GM18517 (cell line): ENCODE measurements at regions not wholly inside any gene's neighbourhood (a gene's known extent, or its start where the extent isn't known, plus 50 kb on each side); places are given as distances from the start of the nearest gene placed in this dataset.
"Not testable (repeated sequence)": the region's sequence is repeated elsewhere in the genome, so short reads cannot be mapped to it uniquely, and the experiment has no call there.

Source experiments
- ATAC-seq: cut with Tn5 transposase; IDR thresholded peaks from one replicate; pipeline ENCODE4 v1.9.1; 2021; ENCODE audit warnings: mild to moderate bottlenecking, moderate library complexity; ENCODE audit not compliant: unreplicated experiment

DNA sequence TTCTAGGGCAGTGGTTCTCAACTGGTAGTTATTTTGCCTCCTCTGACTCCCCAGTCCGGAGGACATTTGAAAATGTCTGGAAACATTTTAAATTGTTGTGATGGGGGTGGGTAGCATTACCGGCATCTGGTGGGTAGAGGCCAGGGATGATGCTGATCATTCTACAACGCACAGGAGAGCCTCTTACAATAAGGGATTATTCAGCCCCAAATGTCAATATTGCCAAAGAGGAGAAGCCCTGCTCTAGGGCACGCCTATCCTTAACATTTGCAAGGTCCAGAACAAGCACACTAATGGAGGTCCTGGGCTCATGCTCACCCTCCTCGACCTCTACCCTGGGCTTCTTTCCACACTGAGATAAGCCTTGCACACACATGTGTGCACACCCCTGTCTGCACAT lies 106.4 kb downstream of the MINAR1 start:
- no peak for ATAC-seq

DNA sequence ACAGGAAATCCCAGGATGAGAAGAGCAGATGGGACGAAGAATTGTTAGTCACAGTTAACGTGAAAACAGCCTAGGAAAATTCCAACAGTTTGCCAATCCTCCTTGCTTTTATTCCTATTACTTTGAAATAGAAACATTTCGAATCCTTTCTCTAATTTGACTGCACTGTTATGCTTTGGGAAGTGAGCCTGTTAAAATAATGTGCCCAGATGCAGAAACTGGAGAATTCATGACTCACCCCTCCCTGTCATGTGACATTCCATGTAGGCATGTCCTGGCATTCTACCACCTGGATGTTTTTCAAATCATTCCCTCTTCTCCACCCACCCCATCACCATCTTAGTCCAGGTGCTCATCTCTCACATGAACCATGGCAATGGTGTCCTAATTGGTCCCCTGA lies 107.3 kb downstream of the MINAR1 start:
- ATAC-seq = no peak

DNA sequence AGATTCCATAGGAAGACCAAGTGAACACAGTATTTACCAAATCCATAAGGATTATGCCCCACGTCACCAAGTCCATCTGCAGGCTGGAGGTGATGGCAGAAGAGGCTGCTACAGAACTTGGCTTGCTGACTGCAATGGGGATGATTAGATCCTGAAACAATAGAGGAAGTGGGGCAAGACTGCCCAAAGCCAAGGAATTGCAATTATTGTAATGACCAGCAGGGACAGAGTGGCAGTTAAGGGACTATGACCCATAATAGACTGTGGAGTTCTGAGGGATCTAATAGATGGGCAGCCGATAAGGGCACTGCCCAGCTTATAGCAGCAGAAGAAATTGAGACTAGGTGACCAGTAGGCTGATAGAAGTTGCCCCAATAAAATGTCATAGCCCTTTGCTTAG lies 108.4 kb downstream of the MINAR1 start:
- no peak for ATAC-seq

DNA sequence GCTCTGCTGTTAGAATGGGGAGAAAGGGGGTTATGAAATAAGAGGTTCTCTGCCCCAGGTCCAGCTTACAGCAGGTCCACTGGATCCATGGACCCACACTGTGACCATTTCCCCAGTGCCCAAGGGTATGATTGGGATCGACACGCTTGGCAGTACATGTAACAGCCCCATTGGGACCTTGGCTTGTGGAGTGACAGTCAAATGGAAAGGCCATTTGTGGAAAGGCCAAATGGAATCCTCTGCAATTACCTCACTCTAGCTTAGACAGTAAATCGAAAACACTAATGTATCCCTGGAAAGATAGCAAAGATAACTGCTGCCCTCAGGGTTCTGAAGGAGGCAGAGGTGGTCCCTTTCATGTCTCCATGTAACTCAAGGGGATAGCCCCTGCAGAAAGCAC lies 109.1 kb downstream of the MINAR1 start:
- ATAC-seq = no peak

DNA sequence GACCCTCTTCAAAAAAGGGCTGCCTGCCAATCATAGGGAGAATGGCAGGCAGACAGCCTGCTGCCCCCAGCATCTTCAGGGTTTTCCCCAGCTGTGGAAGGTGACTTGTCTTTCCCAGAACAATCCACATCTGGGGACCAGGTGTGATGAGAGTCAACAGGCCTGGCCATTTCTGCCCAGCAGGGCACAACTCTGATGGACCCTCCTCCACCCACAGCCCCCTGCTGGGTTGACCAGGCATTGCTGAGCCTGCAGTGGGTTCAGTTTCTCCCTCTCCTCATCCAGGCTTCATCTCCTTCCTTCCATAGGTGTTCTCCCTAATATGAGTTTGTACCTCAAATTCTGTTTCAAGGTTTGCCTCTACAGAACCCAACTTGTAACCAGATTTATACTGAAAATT lies 111.0 kb downstream of the MINAR1 start:
- ATAC-seq = no peak

DNA sequence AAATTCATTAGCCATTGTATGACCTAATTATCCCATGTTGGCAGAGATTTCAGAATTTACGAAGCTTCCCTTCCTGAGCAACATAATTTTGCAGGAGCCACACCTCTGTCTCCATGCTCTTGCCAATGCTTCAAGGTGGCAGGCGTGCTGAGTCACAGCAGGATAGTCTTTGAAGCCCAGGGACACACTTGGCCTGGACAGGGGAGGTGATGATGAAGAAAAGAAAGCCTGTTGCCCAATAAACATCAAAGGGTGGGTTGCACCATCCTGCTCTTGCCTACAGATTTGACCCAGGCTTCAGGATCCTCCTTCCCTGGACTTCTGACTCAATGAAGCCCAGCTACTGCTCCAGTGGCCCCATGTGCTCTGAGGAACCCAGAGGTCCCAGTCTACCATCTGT lies 117.1 kb downstream of the MINAR1 start:
- no peak for ATAC-seq

DNA sequence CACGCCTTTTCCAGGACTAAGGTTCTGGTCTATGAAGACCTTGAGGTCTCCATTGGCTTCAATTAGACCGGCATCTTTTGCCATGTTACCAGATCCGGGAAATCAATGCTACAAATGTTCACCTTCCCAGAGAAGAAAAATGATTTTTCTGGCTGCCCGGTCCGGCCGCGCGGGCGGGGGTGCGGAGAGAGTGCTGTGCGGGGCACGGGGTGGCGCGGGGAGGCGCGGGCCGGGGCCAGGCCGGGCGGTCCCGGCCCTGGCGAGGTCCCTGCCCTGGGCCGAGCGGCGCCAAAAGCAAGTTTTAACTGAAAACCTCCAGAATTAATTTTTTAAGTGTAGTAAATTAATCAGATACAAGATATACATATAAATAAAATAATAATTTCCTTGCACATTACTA lies 128.2 kb downstream of the MINAR1 start:
- ATAC-seq = no peak

DNA sequence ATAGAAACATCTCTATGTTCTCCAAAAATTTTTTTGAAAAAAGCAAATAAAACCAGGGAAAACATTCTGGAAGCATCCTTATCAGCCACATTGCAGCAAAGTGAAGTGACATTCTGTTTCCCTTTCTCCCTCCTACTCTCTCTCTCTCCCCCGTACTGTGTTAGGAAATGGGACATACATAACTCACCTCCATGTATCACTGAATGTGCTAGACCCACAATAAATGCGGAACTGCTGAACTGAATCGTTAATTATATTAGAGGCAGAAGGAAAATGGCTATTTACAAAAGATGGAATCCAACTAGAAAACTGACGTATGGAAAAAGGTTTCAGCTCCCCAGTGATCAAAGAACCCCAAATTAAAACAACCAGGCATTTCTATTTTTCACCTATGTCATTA lies 129.8 kb downstream of the MINAR1 start:
- no peak for ATAC-seq

DNA sequence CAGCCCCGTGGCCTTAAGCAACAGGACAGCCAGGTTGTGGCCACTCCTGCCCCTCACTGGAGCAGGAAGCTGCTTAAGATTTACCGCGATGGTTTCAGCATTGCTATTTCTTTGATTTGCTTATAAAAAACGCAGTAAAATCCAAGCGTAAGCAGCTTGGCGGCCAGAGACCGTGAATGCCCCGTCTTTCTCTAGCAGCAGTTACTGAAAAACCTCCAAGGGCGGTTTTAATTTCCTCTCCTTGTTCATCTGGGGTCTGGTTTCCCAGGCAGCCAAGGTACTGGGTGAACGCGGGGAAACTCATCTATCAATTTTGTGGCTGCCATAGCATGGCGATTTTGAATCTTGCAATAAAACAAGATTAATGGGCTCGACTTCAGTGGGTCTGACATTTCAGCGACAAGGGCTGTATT lies 130.3 kb downstream of the MINAR1 start:
- no peak for ATAC-seq

DNA sequence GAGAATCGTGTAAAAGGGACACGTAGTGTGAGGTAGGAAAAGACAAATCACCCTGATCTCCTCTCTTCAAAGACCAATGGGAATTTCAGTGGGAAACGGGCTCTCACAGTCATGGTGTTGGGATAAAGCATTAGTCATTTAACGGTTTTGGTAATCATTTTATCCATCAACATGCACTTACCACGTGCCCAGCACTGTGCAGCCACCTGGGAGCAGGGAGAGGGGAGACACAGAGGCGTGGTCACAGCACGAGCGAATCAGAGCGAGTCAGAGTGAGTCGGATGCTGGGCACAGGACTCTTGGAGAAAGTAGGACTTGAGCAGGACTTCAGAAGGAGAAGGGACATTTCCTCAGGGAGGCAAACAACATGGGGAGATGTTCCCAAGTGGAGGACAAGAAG lies 130.8 kb downstream of the MINAR1 start:
- no peak for ATAC-seq

DNA sequence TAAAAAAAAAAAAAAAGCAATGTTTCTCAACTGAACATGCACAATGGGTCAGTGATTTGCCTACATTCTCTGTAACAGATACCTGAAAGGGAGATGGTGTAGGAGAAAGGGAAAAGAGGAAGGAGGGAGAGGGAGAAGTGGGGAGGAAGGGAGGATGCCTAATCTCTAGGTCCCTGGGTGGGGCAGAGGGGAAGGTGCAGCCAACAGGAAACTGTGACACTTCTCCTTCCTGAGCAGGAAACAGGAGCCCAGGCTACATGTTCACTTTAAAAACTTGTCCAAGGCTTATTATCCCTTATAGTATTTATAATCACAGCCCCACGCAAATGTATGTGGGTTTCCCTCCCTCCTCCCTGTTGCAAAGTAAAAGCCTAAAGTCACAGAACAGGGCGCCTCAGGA lies 137.9 kb downstream of the MINAR1 start:
- ATAC-seq = no peak

DNA sequence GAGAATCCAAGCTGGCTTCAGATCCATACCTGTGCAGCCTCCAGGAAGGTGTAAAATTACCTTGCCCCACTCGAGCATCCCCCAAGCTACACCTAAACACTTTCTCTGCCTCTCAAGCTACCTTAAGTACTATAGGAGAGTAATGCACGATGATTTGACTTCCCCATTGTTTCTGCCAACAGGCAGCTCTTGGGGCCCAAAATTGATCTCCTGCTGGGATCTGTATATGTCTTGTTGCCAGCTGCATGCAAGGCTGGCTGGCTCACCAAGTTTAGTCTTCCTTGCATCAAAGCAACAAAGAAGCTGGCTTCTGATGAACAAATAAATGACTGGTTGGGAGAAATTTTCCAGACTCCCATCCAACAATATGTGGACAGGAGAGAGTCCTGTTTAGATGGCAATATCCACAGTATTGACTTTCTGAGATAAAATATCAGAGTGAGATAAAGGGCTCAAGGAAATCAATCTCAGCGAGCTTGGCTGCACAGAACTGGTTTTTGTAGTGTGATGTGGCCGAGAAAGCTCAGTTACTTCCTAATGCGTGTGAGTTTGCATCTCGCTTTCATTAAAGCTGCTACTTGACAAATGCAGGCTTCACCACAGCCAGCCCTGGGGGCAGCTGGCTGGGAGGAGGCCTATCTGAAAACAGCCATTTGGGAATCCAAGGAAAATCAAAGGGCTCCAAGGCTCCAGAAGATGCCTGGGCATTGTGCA lies 140.7 kb downstream of the MINAR1 start:
- no peak for ATAC-seq

DNA sequence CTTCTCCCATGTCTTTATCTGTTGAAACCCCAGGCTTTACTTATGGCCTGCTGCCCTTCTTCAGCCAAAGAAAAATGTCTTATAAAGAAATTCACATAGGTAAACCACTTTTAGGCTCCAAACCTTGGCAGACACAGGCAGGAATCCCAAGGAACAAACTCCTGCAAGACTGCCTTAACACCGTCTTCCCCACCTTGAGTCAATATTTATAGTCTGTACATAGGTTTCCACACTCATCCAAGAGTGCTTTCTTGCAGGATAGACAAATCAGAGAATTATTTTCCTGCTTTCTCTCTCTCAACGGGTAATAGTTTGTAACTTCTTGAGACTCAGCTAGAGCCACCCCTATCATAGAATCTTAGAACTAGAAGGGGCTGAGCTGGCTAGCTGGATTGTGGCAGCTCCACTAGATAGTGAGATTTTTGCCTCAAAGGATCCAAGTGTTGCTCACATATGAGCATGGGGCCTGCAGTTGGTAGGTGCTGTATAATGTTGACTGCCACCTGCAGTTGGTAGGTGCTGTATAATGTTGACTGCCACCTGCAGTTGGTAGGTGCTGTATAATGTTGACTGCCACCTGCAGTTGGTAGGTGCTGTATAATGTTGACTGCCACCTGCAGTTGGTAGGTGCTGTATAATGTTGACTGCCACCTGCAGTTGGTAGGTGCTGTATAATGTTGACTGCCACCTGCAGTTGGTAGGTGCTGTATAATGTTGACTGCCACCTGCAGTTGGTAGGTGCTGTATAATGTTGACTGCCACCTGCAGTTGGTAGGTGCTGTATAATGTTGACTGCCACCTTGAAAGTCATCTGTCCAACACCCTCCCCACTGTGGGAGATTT lies 142.5 kb downstream of the MINAR1 start:
- ATAC-seq = not testable (repeated sequence)

DNA sequence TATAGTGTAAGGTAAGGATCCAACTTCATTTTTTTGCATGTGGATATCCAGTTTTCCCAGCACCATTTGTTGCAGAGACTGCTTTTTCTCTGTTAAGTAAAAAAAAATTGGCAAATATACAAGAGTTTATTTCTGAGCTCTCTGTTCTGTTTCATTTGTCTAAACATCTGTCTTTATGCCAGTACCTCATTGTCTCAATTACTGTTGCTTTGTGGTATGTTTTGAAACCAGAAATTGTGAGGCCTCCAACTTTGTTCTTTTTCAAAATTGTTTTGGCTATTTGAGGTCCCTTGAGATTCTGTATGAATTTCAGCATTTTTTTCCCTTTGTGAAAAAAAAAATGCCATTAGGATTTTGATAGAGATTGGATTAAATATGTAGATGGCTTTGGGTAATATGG lies 150.5 kb downstream of the MINAR1 start:
- ATAC-seq = no peak

DNA sequence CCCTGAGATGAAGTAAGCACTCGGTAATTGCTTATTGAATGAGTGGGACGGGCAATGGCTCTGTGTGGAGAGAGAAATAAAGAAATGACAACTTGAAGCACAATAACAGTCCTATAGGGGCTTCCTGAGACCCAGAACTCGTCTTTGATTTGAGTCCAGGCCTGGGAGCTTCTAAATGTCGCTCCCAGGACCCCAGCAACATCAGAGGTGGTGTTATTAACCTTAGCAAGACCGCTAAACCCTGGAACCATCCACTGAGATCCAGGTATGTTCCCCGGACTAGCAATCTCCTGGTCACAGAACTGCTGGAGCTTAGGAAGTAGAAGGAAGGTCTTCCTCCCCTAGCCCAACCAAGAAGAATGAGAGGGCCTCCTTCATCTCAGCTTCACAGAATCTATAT lies 160.0 kb downstream of the MINAR1 start:
- no peak for ATAC-seq

DNA sequence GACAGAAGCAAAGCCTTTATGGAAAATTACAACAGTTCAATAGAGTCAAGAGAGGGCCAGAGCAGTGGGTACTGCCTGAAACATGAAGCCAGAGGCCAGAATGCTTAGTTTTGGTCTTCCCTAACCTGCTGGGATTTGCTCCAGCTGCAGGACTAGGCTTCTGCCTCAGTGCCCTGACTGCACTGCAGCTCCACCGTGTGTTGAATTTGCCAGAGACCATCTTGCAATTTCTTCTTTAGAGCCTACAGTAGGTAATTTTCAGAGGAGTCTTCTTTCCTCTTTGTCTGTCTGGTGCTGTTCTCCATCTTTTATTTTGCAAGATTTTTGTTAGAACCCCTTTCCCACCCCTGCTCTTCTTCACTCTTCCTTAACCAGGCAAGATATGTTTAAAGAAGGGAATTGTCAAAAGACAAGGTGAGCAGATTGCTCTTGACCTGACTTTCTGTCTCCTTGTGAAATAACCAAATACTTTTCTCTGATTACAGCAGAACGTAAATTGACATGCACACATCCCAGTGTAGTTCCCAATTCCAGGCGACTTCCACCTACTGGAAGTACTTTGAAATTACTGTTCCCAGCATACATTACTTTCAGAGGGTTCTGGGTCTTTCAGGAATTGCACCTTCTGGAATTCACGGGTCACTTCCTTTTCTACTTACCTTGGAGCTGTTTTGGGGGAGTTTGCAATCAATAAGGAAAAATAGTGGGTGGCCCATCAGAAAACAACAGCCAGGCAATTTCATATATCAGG lies 161.2 kb downstream of the MINAR1 start:
- no peak for ATAC-seq

DNA sequence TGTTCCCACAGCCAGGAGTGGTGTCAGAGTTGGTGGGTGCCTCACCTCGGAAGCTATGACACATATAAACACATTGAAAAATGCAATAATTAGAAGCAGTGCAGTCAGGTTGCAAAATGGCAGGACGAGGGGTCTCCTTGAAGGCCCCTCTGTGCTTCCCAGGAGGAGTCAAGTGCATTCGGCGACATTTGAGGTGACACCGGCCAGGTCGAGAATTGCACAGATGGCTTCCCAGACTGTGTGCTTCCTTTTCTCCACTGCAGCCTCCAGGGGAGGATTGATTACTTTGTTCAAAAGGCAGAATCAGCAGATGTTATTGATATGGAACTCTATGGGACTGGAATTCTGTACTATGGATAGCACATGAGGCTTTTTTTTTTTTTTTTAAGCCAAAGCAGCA lies 163.2 kb downstream of the MINAR1 start:
- ATAC-seq = no peak

DNA sequence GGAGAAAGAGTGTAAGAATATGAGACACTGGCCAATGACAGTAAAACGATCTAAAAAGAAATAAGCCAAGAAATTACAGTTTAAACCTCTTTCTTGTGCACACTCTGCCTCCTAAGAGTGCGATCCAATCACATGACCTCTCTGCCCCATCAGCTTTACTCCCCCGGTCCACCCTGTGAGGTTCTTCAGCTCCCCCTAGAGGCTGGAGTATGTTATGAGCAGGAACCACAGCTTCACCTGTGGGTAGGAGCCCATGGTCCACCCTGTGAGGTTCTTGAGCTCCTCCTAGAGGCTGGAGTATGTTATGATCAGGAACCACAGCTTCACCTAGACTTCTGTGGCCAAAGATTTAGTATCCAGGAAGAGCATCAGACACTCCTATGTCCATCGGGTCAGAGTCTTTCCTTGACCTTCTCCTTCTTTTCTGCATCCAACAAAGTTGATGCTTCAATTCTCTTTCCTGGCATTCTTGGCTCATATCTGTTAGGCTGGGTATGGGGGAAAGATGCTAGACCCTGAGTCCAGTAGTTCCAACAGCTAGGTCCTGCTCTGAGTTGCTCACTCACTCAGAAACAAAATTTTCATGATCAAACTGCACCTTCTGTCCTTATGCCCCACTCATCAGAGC lies 164.0 kb downstream of the MINAR1 start:
- peak; percentile 94 for ATAC-seq

DNA sequence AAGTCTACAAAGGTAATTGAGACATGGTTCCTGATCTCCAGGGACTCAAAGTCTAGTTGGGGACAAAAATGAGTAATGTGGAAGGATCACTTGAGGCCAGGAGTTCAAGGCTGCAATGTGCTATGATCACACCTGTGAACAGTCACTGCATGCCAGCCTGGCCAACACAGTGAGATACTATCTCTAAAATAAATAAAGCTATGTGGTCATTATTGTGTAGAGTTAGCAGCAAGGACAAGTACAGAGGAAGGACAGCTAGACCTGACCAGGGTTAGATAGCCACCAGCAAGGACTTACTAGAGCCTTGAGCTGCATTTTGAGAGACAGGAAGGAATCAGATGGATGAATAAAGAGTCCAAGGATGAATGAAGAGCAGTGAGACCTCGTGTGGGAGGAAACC lies 166.5 kb downstream of the MINAR1 start:
- no peak for ATAC-seq

DNA sequence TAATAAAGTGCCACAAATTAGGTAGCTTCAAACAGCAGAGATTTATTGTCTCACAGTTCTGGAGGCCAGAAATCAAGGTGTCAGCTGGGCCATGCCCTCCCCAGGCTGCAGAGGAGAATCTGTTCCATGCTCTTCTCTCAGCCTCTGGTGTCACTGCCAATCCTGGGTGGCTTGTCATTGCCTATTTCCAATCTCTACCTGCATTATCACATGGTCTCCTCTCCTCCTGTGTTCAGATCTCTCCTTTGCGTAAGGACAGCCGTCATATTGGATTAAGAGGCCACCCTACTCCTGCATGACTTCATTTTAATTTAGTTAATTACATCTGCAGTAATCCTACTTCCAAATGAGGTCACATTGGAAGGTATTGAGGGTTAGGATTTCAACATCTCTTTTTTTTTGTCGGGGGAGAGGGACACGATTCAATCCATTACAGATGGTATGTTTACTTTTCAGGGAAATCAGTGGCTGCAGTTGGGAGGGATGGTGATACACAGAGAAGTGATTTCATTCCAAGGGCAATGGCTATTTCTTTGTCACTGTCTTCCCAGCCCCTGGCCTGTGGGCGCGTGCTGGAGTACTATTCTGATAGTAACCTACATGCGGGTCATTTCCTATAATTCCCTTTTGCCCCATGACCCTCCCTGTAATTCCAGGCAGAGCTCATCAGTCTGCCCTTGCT lies 169.4 kb downstream of the MINAR1 start:
- no peak for ATAC-seq

DNA sequence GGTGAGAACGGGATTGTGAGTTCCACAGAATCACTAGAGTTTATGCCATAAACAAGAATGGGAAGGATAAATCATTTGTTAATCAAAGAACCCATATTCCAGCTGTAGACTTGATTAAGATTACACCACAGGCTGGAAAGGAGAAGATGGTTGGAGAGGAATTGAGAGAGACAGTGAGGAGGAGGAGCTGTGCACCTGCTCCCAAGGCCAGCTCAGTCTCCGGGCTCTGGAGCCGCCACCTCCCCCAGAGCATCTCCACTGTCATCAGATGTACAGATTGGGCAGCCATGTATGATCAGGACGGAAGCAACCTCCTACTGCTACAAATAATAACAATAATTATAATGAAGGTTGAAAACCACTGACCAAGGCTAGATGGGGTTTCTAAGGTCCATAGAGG lies 170.0 kb downstream of the MINAR1 start:
- no peak for ATAC-seq
